ENCODE measurements at regions not wholly inside any gene's neighbourhood (a gene's known extent, or its start where the extent isn't known, plus 50 kb on each side); places are given as distances from the start of the nearest gene placed in this dataset.
"Not testable (repeated sequence)": the region's sequence is repeated elsewhere in the genome, so short reads cannot be mapped to it uniquely, and the experiment has no call there.

GRCh38 chr5:57002959-57003485, 51.1 kb upstream of the MIER3 start:
- no peak overlapping the region for H3K4me2 ChIP-seq (ENCODE audit: extremely low read depth, insufficient read depth, low read length)
- H3K27me3 ChIP-seq (ENCODE audit: control insufficient read depth, insufficient read depth, low read length): peaks cover 3% of the 10 kb centered on the region
- no peaks in the 10 kb centered on the region for H3K9me3 ChIP-seq (ENCODE audit: control insufficient read depth, insufficient read depth, low read depth, low read length)
- no peaks in the 10 kb centered on the region for H3K4me1 ChIP-seq (ENCODE audit: control insufficient read depth, extremely low read depth, insufficient read depth, low read length)
- H3K79me2 ChIP-seq (ENCODE audit: control insufficient read depth, insufficient read depth, low read length): no peaks in the 10 kb centered on the region
- no peak overlapping the region for H3K4me3 ChIP-seq (replicated peaks in 1 of 4; ENCODE audit: control extremely low read depth in 1 of 4, insufficient read depth in 1 of 4, low read depth in 3 of 4, low read length in 4 of 4)
- TF ChIP-seq CTCF (conservative IDR thresholded peaks at IDR 0.05 in 1 of 2, IDR thresholded peaks at IDR 0.05 in 1 of 2; ENCODE audit: low read depth in 1 of 2, low read length in 2 of 2): no peak
- no peak for TF ChIP-seq EZH2 (IDR thresholded peaks at IDR 0.05; ENCODE audit: low read length, missing control alignments)
- no peak overlapping the region for H3K27ac ChIP-seq (ENCODE audit: insufficient read depth, low read length)
- no peak overlapping the region for H3K9ac ChIP-seq (ENCODE audit: insufficient read depth, low read length)
- H2AFZ ChIP-seq (ENCODE audit: low read length): no peak overlapping the region
- no peaks in the 10 kb centered on the region for H3K36me3 ChIP-seq (ENCODE audit: control insufficient read depth, insufficient read depth, low read length)
- no peak for DNase-seq (ENCODE audit: low read depth in 2 of 2)
- H4K20me1 ChIP-seq (ENCODE audit: control insufficient read depth, extremely low read depth, insufficient read depth, low read length): no peaks in the 10 kb centered on the region

- H3K27ac ChIP-seq (ENCODE audit: insufficient read depth, low read length); H3K4me1 ChIP-seq (ENCODE audit: control insufficient read depth, extremely low read depth, insufficient read depth, low read length); H3K4me2 ChIP-seq (ENCODE audit: extremely low read depth, insufficient read depth, low read length); H3K79me2 ChIP-seq (ENCODE audit: control insufficient read depth, insufficient read depth, low read length); H4K20me1 ChIP-seq (ENCODE audit: control insufficient read depth, extremely low read depth, insufficient read depth, low read length); H3K36me3 ChIP-seq (ENCODE audit: control insufficient read depth, insufficient read depth, low read length); H2AFZ ChIP-seq (ENCODE audit: low read length); H3K9ac ChIP-seq (ENCODE audit: insufficient read depth, low read length); H3K4me3 ChIP-seq (replicated peaks in 1 of 4; ENCODE audit: control extremely low read depth in 1 of 4, insufficient read depth in 1 of 4, low read depth in 3 of 4, low read length in 4 of 4); H3K27me3 ChIP-seq (ENCODE audit: control insufficient read depth, insufficient read depth, low read length); H3K9me3 ChIP-seq (ENCODE audit: control insufficient read depth, insufficient read depth, low read depth, low read length); DNase-seq (ENCODE audit: low read depth in 2 of 2): not testable (repeated sequence)
Measured at GRCh38 chr5:57003566-57003965, 51.6 kb upstream of the MIER3 start.

GRCh38 chr5:57004800-57005199, 52.9 kb upstream of the MIER3 start:
- Histone ChIP-seq H3K4me3 (replicated peaks in 1 of 4; ENCODE audit: control extremely low read depth in 1 of 4, insufficient read depth in 1 of 4, low read depth in 3 of 4, low read length in 4 of 4) (no peak overlapping the region), H3K9me3 (ENCODE audit: control insufficient read depth, insufficient read depth, low read depth, low read length) (no peaks in the 10 kb centered on the region), H3K36me3 (ENCODE audit: control insufficient read depth, insufficient read depth, low read length) (no peaks in the 10 kb centered on the region), H3K4me1 (ENCODE audit: control insufficient read depth, extremely low read depth, insufficient read depth, low read length) (no peaks in the 10 kb centered on the region), H2AFZ (ENCODE audit: low read length) (no peak overlapping the region), H3K27ac (ENCODE audit: insufficient read depth, low read length) (no peak overlapping the region), H3K27me3 (ENCODE audit: control insufficient read depth, insufficient read depth, low read length) (peaks cover 3% of the 10 kb centered on the region), H3K4me2 (ENCODE audit: extremely low read depth, insufficient read depth, low read length) (no peak overlapping the region), H3K79me2 (ENCODE audit: control insufficient read depth, insufficient read depth, low read length) (no peaks in the 10 kb centered on the region), H3K9ac (ENCODE audit: insufficient read depth, low read length) (no peak overlapping the region), H4K20me1 (ENCODE audit: control insufficient read depth, extremely low read depth, insufficient read depth, low read length) (no peaks in the 10 kb centered on the region)
- no peak for DNase-seq (ENCODE audit: low read depth in 2 of 2)
- TF ChIP-seq CTCF (conservative IDR thresholded peaks at IDR 0.05 in 1 of 2, IDR thresholded peaks at IDR 0.05 in 1 of 2; ENCODE audit: low read depth in 1 of 2, low read length in 2 of 2) (no peak), EZH2 (IDR thresholded peaks at IDR 0.05; ENCODE audit: low read length, missing control alignments) (no peak)
